Parathyroid adenoma (tissue), 2 donors: ENCODE measurements at regions not wholly inside any gene's neighbourhood (a gene's known extent, or its start where the extent isn't known, plus 50 kb on each side); places are given as distances from the start of the nearest gene placed in this dataset.

Experiments
- H2AFZ ChIP-seq: fragments of 300-600 bp; sonication (generic); one replicate; pipeline ENCODE4 v1.7.0; 2017; ENCODE audit warnings: antibody characterized with exemption, mild to moderate bottlenecking
- H3K27ac ChIP-seq: fragments of 300-600 bp; sonication (generic); one replicate; pipeline ENCODE4 v1.7.0; 2017
- H3K27me3 ChIP-seq: fragments of 300-600 bp; sonication (generic); one replicate; pipeline ENCODE4 v1.7.0; 2017; ENCODE audit warnings: low read length; ENCODE audit not compliant: control insufficient read depth, insufficient read depth
- H3K36me3 ChIP-seq: fragments of 300-600 bp; sonication (generic); one replicate; pipeline ENCODE4 v1.7.0; 2017; ENCODE audit warnings: low read length; ENCODE audit not compliant: control insufficient read depth, insufficient read depth
- H3K4me1 ChIP-seq: fragments of 300-600 bp; sonication (generic); one replicate; pipeline ENCODE4 v1.7.0; 2017; ENCODE audit warnings: control low read depth
- H3K4me2 ChIP-seq: fragments of 300-600 bp; sonication (generic); one replicate; pipeline ENCODE4 v1.7.0; 2017; ENCODE audit warnings: low read length
- H3K4me3 ChIP-seq: fragments of 300-600 bp; sonication (generic); one replicate; pipeline ENCODE4 v1.7.0; 2017; ENCODE audit warnings: low read depth, low read length
- H3K79me2 ChIP-seq: fragments of 300-600 bp; sonication (generic); one replicate; pipeline ENCODE4 v1.7.0; 2017; ENCODE audit warnings: control low read depth
- H3K9ac ChIP-seq: fragments of 300-600 bp; sonication (generic); one replicate; pipeline ENCODE4 v1.7.0; 2017; ENCODE audit warnings: mild to moderate bottlenecking
- H3K9me3 ChIP-seq: fragments of 300-600 bp; sonication (generic); one replicate; pipeline ENCODE4 v1.7.0; 2017; ENCODE audit warnings: low read length; ENCODE audit not compliant: control insufficient read depth
- CTCF ChIP-seq: fragments of 300-600 bp; sonication (generic); IDR thresholded peaks from one replicate; pipeline ENCODE4 v1.7.0; 2017; ENCODE audit warnings: antibody characterized with exemption, mild to moderate bottlenecking
- donor health status: primary hyperparathyroidism.

- H3K36me3 ChIP-seq, result no peaks in the 10 kb centered on the region
- H3K27ac ChIP-seq, result no peak overlapping the region
- no peak overlapping the region for H3K9ac ChIP-seq
- no peaks in the 10 kb centered on the region for H3K27me3 ChIP-seq
- no peak overlapping the region for H2AFZ ChIP-seq
- TF ChIP-seq CTCF, result no peak
- H3K4me3 ChIP-seq, result no peak overlapping the region
- H3K4me2 ChIP-seq, result no peak overlapping the region
- no peaks in the 10 kb centered on the region for H3K79me2 ChIP-seq
- no peaks in the 10 kb centered on the region for H3K9me3 ChIP-seq
- no peaks in the 10 kb centered on the region for H3K4me1 ChIP-seq
These were observed 397.2 kb downstream of the SAMD5 start for GRCh38 chr6:147905711-147906110.

- Histone ChIP-seq H3K9ac (no peak overlapping the region), H3K9me3 (no peaks in the 10 kb centered on the region)
- TF ChIP-seq CTCF, result no peak
These were observed 397.9 kb downstream of the SAMD5 start for GRCh38 chr6:147906361-147906760.

GRCh38 chr6:147909640-147910039 lies 401.1 kb downstream of the SAMD5 start:
- no peaks in the 10 kb centered on the region for H3K27me3 ChIP-seq
- H2AFZ ChIP-seq, result no peak overlapping the region
- no peaks in the 10 kb centered on the region for H3K79me2 ChIP-seq
- no peak overlapping the region for H3K4me2 ChIP-seq
- no peak overlapping the region for H3K4me3 ChIP-seq
- H3K36me3 ChIP-seq, result no peaks in the 10 kb centered on the region
- no peaks in the 10 kb centered on the region for H3K4me1 ChIP-seq
- no peaks in the 10 kb centered on the region for H3K9me3 ChIP-seq
- TF ChIP-seq CTCF, result no peak
- no peak overlapping the region for H3K9ac ChIP-seq
- H3K27ac ChIP-seq, result no peak overlapping the region

More at GRCh38 chr6:147906361-147906760, 397.9 kb downstream of the SAMD5 start:
- Histone ChIP-seq H2AFZ (no peak overlapping the region), H3K27ac (no peak overlapping the region), H3K36me3 (no peaks in the 10 kb centered on the region), H3K4me3 (no peak overlapping the region), H3K27me3 (no peaks in the 10 kb centered on the region), H3K4me1 (no peaks in the 10 kb centered on the region), H3K4me2 (no peak overlapping the region), H3K79me2 (no peaks in the 10 kb centered on the region)

GRCh38 chr6:147910281-147910680 lies 401.8 kb downstream of the SAMD5 start:
- Histone ChIP-seq H3K79me2 (no peaks in the 10 kb centered on the region), H3K27ac (no peak overlapping the region), H3K4me3 (no peak overlapping the region), H3K4me1 (no peaks in the 10 kb centered on the region), H3K36me3 (no peaks in the 10 kb centered on the region), H3K9ac (no peak overlapping the region), H2AFZ (no peak overlapping the region), H3K27me3 (no peaks in the 10 kb centered on the region), H3K9me3 (no peaks in the 10 kb centered on the region), H3K4me2 (no peak overlapping the region)
- no peak for TF ChIP-seq CTCF

- H3K79me2 ChIP-seq, result no peaks in the 10 kb centered on the region
- TF ChIP-seq CTCF, result no peak
- no peaks in the 10 kb centered on the region for H3K36me3 ChIP-seq
- H3K27ac ChIP-seq, result no peak overlapping the region
- no peaks in the 10 kb centered on the region for H3K4me1 ChIP-seq
- H3K27me3 ChIP-seq, result no peaks in the 10 kb centered on the region
- H3K9me3 ChIP-seq, result no peaks in the 10 kb centered on the region
- no peak overlapping the region for H2AFZ ChIP-seq
- H3K9ac ChIP-seq, result no peak overlapping the region
- no peak overlapping the region for H3K4me3 ChIP-seq
- no peak overlapping the region for H3K4me2 ChIP-seq
These were observed 402.6 kb downstream of the SAMD5 start for GRCh38 chr6:147911057-147911456.
